ENCODE measurements at regions not wholly inside any gene's neighbourhood (a gene's known extent, or its start where the extent isn't known, plus 50 kb on each side); places are given as distances from the start of the nearest gene placed in this dataset.

DNA sequence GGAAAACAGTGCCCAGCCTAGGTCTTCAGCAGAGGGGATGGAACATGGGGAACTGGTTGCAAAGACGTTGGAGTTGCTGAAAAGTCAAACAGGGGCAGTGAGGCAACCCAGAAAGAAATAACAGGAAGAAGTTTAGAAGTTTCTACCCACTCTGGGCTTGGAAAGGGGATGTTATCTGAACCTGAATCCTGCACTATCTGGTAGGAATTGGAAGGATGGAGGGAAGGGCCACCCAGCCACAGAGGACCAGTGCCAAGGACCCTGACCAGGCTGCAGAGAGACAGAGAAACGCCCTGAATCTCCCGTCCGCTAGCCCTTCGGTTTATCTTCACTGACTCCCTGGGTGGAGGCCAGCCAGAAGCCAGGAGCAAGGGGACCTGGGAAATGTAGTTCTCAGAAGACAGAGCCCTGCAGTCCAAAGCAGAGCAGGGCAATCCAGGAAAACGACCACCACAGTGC lies 217.3 kb upstream of the RREB1 start (continued):
- TF ChIP-seq POLR2AphosphoS5 (IDR thresholded peaks at IDR 0.05; ENCODE audit: control insufficient read depth, insufficient read depth, low read depth, low read length) = no peak
- TF ChIP-seq CHD2 (IDR thresholded peaks at IDR 0.05; ENCODE audit: low read depth, low read length) = no peak
- no peak for TF ChIP-seq CEBPG (CRISPR knock-in tag; IDR thresholded peaks at IDR 0.05)
- 0 out of 4 replicates have a peak, but pooled peaks of 1 of the 2 experiments have one; percentile 23 for TF ChIP-seq CEBPG (tag; conservative IDR thresholded peaks at IDR 0.05 in 1 of 2, IDR thresholded peaks at IDR 0.05 in 1 of 2)
- peak; percentile 21 for TF ChIP-seq TAF1 (IDR thresholded peaks at IDR 0.05; ENCODE audit: control insufficient read depth, extremely low read depth, insufficient read depth, low read length, severe bottlenecking)
- TF ChIP-seq ZNF445 (CRISPR knock-in tag; IDR thresholded peaks at IDR 0.05; ENCODE audit: low read depth) = no peak
- TF ChIP-seq RAD21 (CRISPR knock-in tag; conservative IDR thresholded peaks at IDR 0.05 in 1 of 2, IDR thresholded peaks at IDR 0.05 in 1 of 2) = no peak
- TF ChIP-seq ZNF780A (CRISPR knock-in tag; IDR thresholded peaks at IDR 0.05) = no peak
- TF ChIP-seq ZNF224 (CRISPR knock-in tag; IDR thresholded peaks at IDR 0.05) = no peak
- TF ChIP-seq ARID1B (IDR thresholded peaks at IDR 0.05) = peak; percentile 25; the same call in 1 of the 2 replicates
- no peak for TF ChIP-seq ZZZ3 (IDR thresholded peaks at IDR 0.05)
- 0 out of 2 replicates have a peak, but pooled peaks have one; percentile 44 for TF ChIP-seq CREM (IDR thresholded peaks at IDR 0.05; ENCODE audit: low read depth)
- TF ChIP-seq CBX3 (IDR thresholded peaks at IDR 0.05; ENCODE audit: borderline replicate concordance in 1 of 2, low read length in 2 of 2) = no peak
- TF ChIP-seq ZFP36 (IDR thresholded peaks at IDR 0.05; ENCODE audit: low read depth, low read length, partially characterized antibody) = peak; percentile 4
- TF ChIP-seq YBX1 (IDR thresholded peaks at IDR 0.05) = no peak
- TF ChIP-seq FOXK1 (CRISPR knock-in tag; IDR thresholded peaks at IDR 0.05; ENCODE audit: borderline replicate concordance) = no peak
- TF ChIP-seq TAF7 (tag; IDR thresholded peaks at IDR 0.05) = no peak
- no peak for TF ChIP-seq RUNX1 (IDR thresholded peaks at IDR 0.05; ENCODE audit: low read depth)
- TF ChIP-seq, protein P1, sequence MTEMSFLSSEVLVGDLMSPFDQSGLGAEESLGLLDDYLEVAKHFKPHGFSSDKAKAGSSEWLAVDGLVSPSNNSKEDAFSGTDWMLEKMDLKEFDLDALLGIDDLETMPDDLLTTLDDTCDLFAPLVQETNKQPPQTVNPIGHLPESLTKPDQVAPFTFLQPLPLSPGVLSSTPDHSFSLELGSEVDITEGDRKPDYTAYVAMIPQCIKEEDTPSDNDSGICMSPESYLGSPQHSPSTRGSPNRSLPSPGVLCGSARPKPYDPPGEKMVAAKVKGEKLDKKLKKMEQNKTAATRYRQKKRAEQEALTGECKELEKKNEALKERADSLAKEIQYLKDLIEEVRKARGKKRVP (CRISPR knock-in tag; IDR thresholded peaks at IDR 0.05) = no peak
- TF ChIP-seq, protein P2, sequence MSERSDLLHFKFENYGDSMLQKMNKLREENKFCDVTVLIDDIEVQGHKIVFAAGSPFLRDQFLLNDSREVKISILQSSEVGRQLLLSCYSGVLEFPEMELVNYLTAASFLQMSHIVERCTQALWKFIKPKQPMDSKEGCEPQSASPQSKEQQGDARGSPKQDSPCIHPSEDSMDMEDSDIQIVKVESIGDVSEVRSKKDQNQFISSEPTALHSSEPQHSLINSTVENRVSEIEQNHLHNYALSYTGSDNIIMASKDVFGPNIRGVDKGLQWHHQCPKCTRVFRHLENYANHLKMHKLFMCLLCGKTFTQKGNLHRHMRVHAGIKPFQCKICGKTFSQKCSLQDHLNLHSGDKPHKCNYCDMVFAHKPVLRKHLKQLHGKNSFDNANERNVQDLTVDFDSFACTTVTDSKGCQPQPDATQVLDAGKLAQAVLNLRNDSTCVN (CRISPR knock-in tag; IDR thresholded peaks at IDR 0.05) = no peak
- TF ChIP-seq, protein P3, sequence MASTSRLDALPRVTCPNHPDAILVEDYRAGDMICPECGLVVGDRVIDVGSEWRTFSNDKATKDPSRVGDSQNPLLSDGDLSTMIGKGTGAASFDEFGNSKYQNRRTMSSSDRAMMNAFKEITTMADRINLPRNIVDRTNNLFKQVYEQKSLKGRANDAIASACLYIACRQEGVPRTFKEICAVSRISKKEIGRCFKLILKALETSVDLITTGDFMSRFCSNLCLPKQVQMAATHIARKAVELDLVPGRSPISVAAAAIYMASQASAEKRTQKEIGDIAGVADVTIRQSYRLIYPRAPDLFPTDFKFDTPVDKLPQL (IDR thresholded peaks at IDR 0.05; ENCODE audit: extremely low read depth, insufficient read length) = no peak
- no peak for TF ChIP-seq C11orf30 (IDR thresholded peaks at IDR 0.05; ENCODE audit: low read depth)
- TF ChIP-seq WHSC1 (IDR thresholded peaks at IDR 0.05; ENCODE audit: low read length) = no peak
- no peak for TF ChIP-seq NBN (IDR thresholded peaks at IDR 0.05; ENCODE audit: low read depth)
- TF ChIP-seq MAZ (CRISPR knock-in tag; conservative IDR thresholded peaks at IDR 0.05 in 1 of 2, IDR thresholded peaks at IDR 0.05 in 1 of 2) = peak in 1 of 2 experiments; percentile 50; a peak in 1 of 4 replicates
- TF ChIP-seq BRF1 (IDR thresholded peaks at IDR 0.05; ENCODE audit: borderline replicate concordance, extremely low read depth, insufficient read length) = no peak
- no peak for TF ChIP-seq CBFB (CRISPR knock-in tag; IDR thresholded peaks at IDR 0.05)
- TF ChIP-seq, protein P4, sequence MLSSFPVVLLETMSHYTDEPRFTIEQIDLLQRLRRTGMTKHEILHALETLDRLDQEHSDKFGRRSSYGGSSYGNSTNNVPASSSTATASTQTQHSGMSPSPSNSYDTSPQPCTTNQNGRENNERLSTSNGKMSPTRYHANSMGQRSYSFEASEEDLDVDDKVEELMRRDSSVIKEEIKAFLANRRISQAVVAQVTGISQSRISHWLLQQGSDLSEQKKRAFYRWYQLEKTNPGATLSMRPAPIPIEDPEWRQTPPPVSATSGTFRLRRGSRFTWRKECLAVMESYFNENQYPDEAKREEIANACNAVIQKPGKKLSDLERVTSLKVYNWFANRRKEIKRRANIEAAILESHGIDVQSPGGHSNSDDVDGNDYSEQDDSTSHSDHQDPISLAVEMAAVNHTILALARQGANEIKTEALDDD (IDR thresholded peaks at IDR 0.05) = no peak

Measured in K562 (cell line).